CD4-positive, alpha-beta T cell (primary cell): ENCODE measurements at regions not wholly inside any gene's neighbourhood (a gene's known extent, or its start where the extent isn't known, plus 50 kb on each side); places are given as distances from the start of the nearest gene placed in this dataset.

Source experiments
- ATAC-seq: fragments of 200-7000 bp; cut with Tn5 transposase; one replicate; pipeline ENCODE4 v1.10.0; 2022; ENCODE audit warnings: mild to moderate bottlenecking; ENCODE audit not compliant: poor library complexity
- CTCF ChIA-PET: fragments of 350-600 bp; sonication (Branson Sonifier 250); formaldehyde crosslinking; loops from one replicate; lab custom pipeline; 2021; ENCODE audit warnings: antibody characterized with exemption, inconsistent platforms; lab: Charles Lee
- POLR2A ChIA-PET: fragments of 350-600 bp; sonication (Branson Sonifier 250); formaldehyde crosslinking; loops from one replicate; lab custom pipeline; 2021; ENCODE audit warnings: antibody characterized with exemption, inconsistent platforms; lab: Charles Lee
- DNase-seq, 14 experiments: peaks; one replicate each; pipeline ENCODE4 v3.0.0-alpha.2; 2013 to 2020; ENCODE audit warnings: mixed read lengths in 2 of 14
- H3K27ac ChIP-seq, 2 donors: one replicate each; pipeline versions ENCODE4 v1.5.1 to v1.7.0; 2013; ENCODE audit warnings: low read length in 2 of 2, low read depth in 1 of 2, mild to moderate bottlenecking in 1 of 2
- H3K27me3 ChIP-seq, 2 experiments: 1 replicate in 1 of 2; 2 replicates in 1 of 2; pipeline versions ENCODE4 v1.6.1 to v1.7.0; 2013; ENCODE audit warnings: low read length in 2 of 2, control low read depth in 1 of 2, mild to moderate bottlenecking in 1 of 2, moderate library complexity in 1 of 2; ENCODE audit not compliant: insufficient read depth in 2 of 2, control insufficient read depth in 1 of 2
- H3K36me3 ChIP-seq: one replicate; pipeline ENCODE4 v1.6.1; 2013; ENCODE audit warnings: low read length, control low read depth; ENCODE audit not compliant: insufficient read depth
- H3K4me1 ChIP-seq: one replicate; pipeline ENCODE4 v1.6.1; 2013; ENCODE audit warnings: low read length, control low read depth; ENCODE audit not compliant: insufficient read depth
- H3K4me3 ChIP-seq: one replicate; pipeline ENCODE4 v1.5.1; 2013; ENCODE audit warnings: mild to moderate bottlenecking, low read length, moderate library complexity
- H3K9me3 ChIP-seq, 2 experiments: 1 replicate in 1 of 2; 2 replicates in 1 of 2; pipeline versions ENCODE4 v1.6.1 to v1.7.0; 2013; ENCODE audit warnings: low read length in 2 of 2, mild to moderate bottlenecking in 2 of 2, control low read depth in 1 of 2, moderate library complexity in 1 of 2; ENCODE audit not compliant: control insufficient read depth in 1 of 2, insufficient read depth in 1 of 2
- H3K27ac Mint-ChIP-seq: one replicate; pipeline ENCODE4 v1.8.0; 2020; ENCODE audit warnings: mixed read lengths
- H3K27me3 Mint-ChIP-seq: one replicate; pipeline ENCODE4 v1.8.0; 2021; ENCODE audit warnings: mixed read lengths
- H3K36me3 Mint-ChIP-seq: one replicate; pipeline ENCODE4 v1.8.0; 2021; ENCODE audit warnings: low read depth, mixed read lengths
- H3K4me1 Mint-ChIP-seq: one replicate; pipeline ENCODE4 v1.8.0; 2021; ENCODE audit warnings: low read depth, mixed read lengths
- H3K4me3 Mint-ChIP-seq: one replicate; pipeline ENCODE4 v1.8.0; 2020; ENCODE audit warnings: mild to moderate bottlenecking, mixed read lengths
- H3K9me3 Mint-ChIP-seq: one replicate; pipeline ENCODE4 v1.8.0; 2020; ENCODE audit warnings: mixed read lengths
- CTCF ChIP-seq: fragments of 200-600 bp; IDR thresholded peaks from one replicate; pipeline ENCODE4 v1.8.0; 2022; ENCODE audit warnings: antibody characterized with exemption, mild to moderate bottlenecking
- intact Hi-C, 2 experiments: fragments of 100-400 bp; cut with DNase I in 1 of 2; cut with micrococcal nuclease in 1 of 2; formaldehyde crosslinking; loops; one replicate each; pipeline versions ENCODE4 v1.15.1 to v1.9.0; 2023 to 2025; cut with DNase I, micrococcal nuclease

GRCh38 chr2:166653185-166653813, 159.2 kb upstream of the SCN7A start:
- no peak overlapping the region for H3K27ac Mint-ChIP-seq
- H3K27me3 Mint-ChIP-seq = no peaks in the 10 kb centered on the region
- H3K4me3 ChIP-seq = no peak overlapping the region
- H3K4me3 Mint-ChIP-seq = no peak overlapping the region
- no peak overlapping the region for H3K27ac ChIP-seq
- H3K9me3 ChIP-seq = no peaks in the 10 kb centered on the region
- intact Hi-C loops = no loop called here
- POLR2A ChIA-PET = no interaction called here
- H3K36me3 Mint-ChIP-seq = no peaks in the 10 kb centered on the region
- no peak for TF ChIP-seq CTCF
- H3K9me3 Mint-ChIP-seq = no peaks in the 10 kb centered on the region
- DNase-seq (no peak), ATAC-seq (no peak)
- H3K4me1 Mint-ChIP-seq = no peaks in the 10 kb centered on the region
- no peaks in the 10 kb centered on the region for H3K36me3 ChIP-seq
- CTCF ChIA-PET = no interaction called here
- H3K4me1 ChIP-seq = no peaks in the 10 kb centered on the region
- H3K27me3 ChIP-seq = no peaks in the 10 kb centered on the region

DNA sequence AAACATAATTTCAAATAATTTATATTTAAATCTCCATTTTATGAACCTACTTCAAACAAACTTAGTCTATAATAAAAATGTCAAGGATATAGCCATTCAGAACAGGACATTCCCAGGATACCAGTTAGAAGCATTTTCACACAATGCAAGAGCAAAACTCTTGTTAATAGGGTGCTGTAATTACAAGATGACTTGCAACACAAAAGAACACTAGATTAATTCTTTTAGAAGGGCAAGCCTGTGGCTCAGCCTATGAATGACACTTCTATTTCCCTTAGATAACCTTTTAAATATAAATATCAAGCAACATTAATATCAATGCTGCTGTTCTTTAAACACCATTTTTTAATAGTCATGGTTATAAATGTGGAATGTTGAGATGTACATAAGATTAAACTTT, 157.9 kb upstream of the SCN7A start:
- ChIA-PET POLR2A (no interaction called here), CTCF (no interaction called here)
- no peaks in the 10 kb centered on the region for H3K9me3 Mint-ChIP-seq
- DNase-seq = no peak
- H3K27ac Mint-ChIP-seq = no peak overlapping the region
- Histone ChIP-seq H3K4me1 (no peaks in the 10 kb centered on the region), H3K36me3 (no peaks in the 10 kb centered on the region), H3K27ac (no peak overlapping the region), H3K27me3 (no peaks in the 10 kb centered on the region), H3K4me3 (no peak overlapping the region), H3K9me3 (no peaks in the 10 kb centered on the region)
- H3K27me3 Mint-ChIP-seq = no peaks in the 10 kb centered on the region
- no peaks in the 10 kb centered on the region for H3K4me1 Mint-ChIP-seq
- intact Hi-C loops = no loop called here
- H3K36me3 Mint-ChIP-seq = no peaks in the 10 kb centered on the region
- no peak for TF ChIP-seq CTCF
- no peak for ATAC-seq
- no peak overlapping the region for H3K4me3 Mint-ChIP-seq

- ATAC-seq = no peak
- Histone ChIP-seq H3K27me3 (no peaks in the 10 kb centered on the region), H3K36me3 (no peaks in the 10 kb centered on the region), H3K9me3 (no peaks in the 10 kb centered on the region), H3K27ac (no peak overlapping the region), H3K4me1 (no peaks in the 10 kb centered on the region), H3K4me3 (no peak overlapping the region)
- Mint-ChIP-seq H3K9me3 (no peaks in the 10 kb centered on the region), H3K36me3 (no peaks in the 10 kb centered on the region), H3K4me1 (no peaks in the 10 kb centered on the region), H3K4me3 (no peak overlapping the region), H3K27ac (no peak overlapping the region), H3K27me3 (no peaks in the 10 kb centered on the region)
- intact Hi-C loops = no loop called here
- DNase-seq = no peak
- ChIA-PET POLR2A (no interaction called here), CTCF (no interaction called here)
- no peak for TF ChIP-seq CTCF
Measured at GRCh38 chr2:166651080-166651675, 157.1 kb upstream of the SCN7A start.
